Right cardiac atrium (tissue), 5 donors: ENCODE measurements at regions not wholly inside any gene's neighbourhood (a gene's known extent, or its start where the extent isn't known, plus 50 kb on each side); places are given as distances from the start of the nearest gene placed in this dataset.

ENCODE experiments used
- ATAC-seq, 2 donors: fragments of 200-7000 bp; cut with Tn5 transposase; one replicate each; pipeline versions ENCODE4 v1.8.0 to v1.9.1; 2020; ENCODE audit warnings: moderate library complexity in 2 of 2, mild to moderate bottlenecking in 1 of 2
- DNase-seq, 3 donors: peaks; one replicate each; pipeline ENCODE4 v3.0.0-alpha.2; 2020
- H3K27ac ChIP-seq: one replicate; pipeline ENCODE4 v1.5.1; 2013; ENCODE audit warnings: mild to moderate bottlenecking, low read length, control low read depth, moderate library complexity
- H3K27me3 ChIP-seq: one replicate; pipeline ENCODE4 v1.6.1; 2013; ENCODE audit not compliant: control insufficient read depth, insufficient read depth
- H3K4me1 ChIP-seq: one replicate; pipeline ENCODE4 v1.6.1; 2013; ENCODE audit warnings: low read length; ENCODE audit not compliant: control insufficient read depth, insufficient read depth
- H3K4me3 ChIP-seq: one replicate; pipeline ENCODE4 v1.5.1; 2013; ENCODE audit warnings: low read length, control low read depth
- H3K9me3 ChIP-seq: one replicate; pipeline ENCODE4 v1.6.1; 2013; ENCODE audit warnings: low read length; ENCODE audit not compliant: control insufficient read depth
- WGBS: extraction: QIAGEN DNeasy Blood & Tissue Kit; methylation state at CpG from one replicate; pipeline ENCODE4 v1.1.7; 2013; 5-methylcytosine and 5-hydroxymethylcytosine counted together
- intact Hi-C, 4 donors: fragments of 100-400 bp; cut with DNase I; formaldehyde crosslinking; loops; one replicate each; pipeline versions ENCODE4 v1.11.0 to v1.14.0; 2022 to 2023
- donor health status: healthy with polysubstance abuse.
- donor health status: DM: no; HTN: yes; CAD: no.
- donor health status: DM: no; HTN: no; CAD: no.
- donor health status: DM: no; HTN: yes; CAD: no; lungs with severe emphysema.
- donor health status: DM: yes; HTN: yes; CAD: no.

GRCh38 chr10:100669616-100670015 is 75.8 kb upstream of the PAX2 start:
- intact Hi-C loops: no loop called here
- Histone ChIP-seq H3K4me1 (no peaks in the 10 kb centered on the region), H3K27me3 (no peaks in the 10 kb centered on the region), H3K27ac (no peak overlapping the region), H3K4me3 (no peak overlapping the region), H3K9me3 (no peaks in the 10 kb centered on the region)
- 55% methylated on average over 9 of the region's 9 CpGs for WGBS
- ATAC-seq (no peak), DNase-seq (no peak)

- intact Hi-C loops: no loop called here
- WGBS: 23% methylated on average over 6 of the region's 6 CpGs
- H3K9me3 ChIP-seq: no peaks in the 10 kb centered on the region
- ATAC-seq: no peak
- H3K4me3 ChIP-seq: no peak overlapping the region
- H3K27me3 ChIP-seq: no peaks in the 10 kb centered on the region
- no peaks in the 10 kb centered on the region for H3K4me1 ChIP-seq
- no peak for DNase-seq
- no peak overlapping the region for H3K27ac ChIP-seq
Observed at GRCh38 chr10:100670368-100670767, 75.0 kb upstream of the PAX2 start.

GRCh38 chr10:100670828-100671479 is 74.4 kb upstream of the PAX2 start:
- H3K4me3 ChIP-seq: peak overlapping the region; percentile 36
- no peaks in the 10 kb centered on the region for H3K27me3 ChIP-seq
- intact Hi-C loops: no loop called here
- 3% methylated on average over 54 of the region's 54 CpGs for WGBS
- H3K27ac ChIP-seq: no peak overlapping the region
- no peaks in the 10 kb centered on the region for H3K9me3 ChIP-seq
- H3K4me1 ChIP-seq: no peaks in the 10 kb centered on the region
- DNase-seq: peak; percentile 27 to 65 (median 65)
- ATAC-seq: peak in 1 of 2 donors; percentile 55

GRCh38 chr10:100672199-100672598 is 73.2 kb upstream of the PAX2 start:
- ATAC-seq (no peak), DNase-seq (no peak)
- Histone ChIP-seq H3K9me3 (no peaks in the 10 kb centered on the region), H3K4me1 (no peaks in the 10 kb centered on the region), H3K27ac (no peak overlapping the region), H3K27me3 (no peaks in the 10 kb centered on the region), H3K4me3 (no peak overlapping the region)
- WGBS: 86% methylated on average over 3 of the region's 3 CpGs
- intact Hi-C loops: no loop called here

GRCh38 chr10:100677290-100677945 is 68.0 kb upstream of the PAX2 start:
- H3K9me3 ChIP-seq: no peaks in the 10 kb centered on the region
- intact Hi-C loops: no loop called here
- no peak overlapping the region for H3K27ac ChIP-seq
- H3K4me3 ChIP-seq: no peak overlapping the region
- DNase-seq (no peak), ATAC-seq (no peak)
- H3K27me3 ChIP-seq: peaks cover 3% of the 10 kb centered on the region
- no peaks in the 10 kb centered on the region for H3K4me1 ChIP-seq
- WGBS: 69% methylated on average over 6 of the region's 6 CpGs

- H3K4me1 ChIP-seq: no peaks in the 10 kb centered on the region
- no peaks in the 10 kb centered on the region for H3K9me3 ChIP-seq
- ATAC-seq: no peak
- H3K27ac ChIP-seq: no peak overlapping the region
- intact Hi-C loops: no loop called here
- 19% methylated on average over 3 of the region's 3 CpGs for WGBS
- H3K4me3 ChIP-seq: no peak overlapping the region
- H3K27me3 ChIP-seq: peaks cover 3% of the 10 kb centered on the region
- no peak for DNase-seq
Observed at GRCh38 chr10:100679327-100679726, 66.1 kb upstream of the PAX2 start.

GRCh38 chr10:100683004-100683403 is 62.4 kb upstream of the PAX2 start:
- ATAC-seq (no peak), DNase-seq (no peak)
- intact Hi-C loops: no loop called here
- WGBS: 31% methylated on average over 1 of the region's 1 CpG
- peaks cover 3% of the 10 kb centered on the region for H3K27me3 ChIP-seq
- H3K27ac ChIP-seq: no peak overlapping the region
- no peak overlapping the region for H3K4me3 ChIP-seq
- H3K9me3 ChIP-seq: no peaks in the 10 kb centered on the region
- H3K4me1 ChIP-seq: no peaks in the 10 kb centered on the region

- DNase-seq (no peak), ATAC-seq (no peak)
- 2% methylated on average over 14 of the region's 14 CpGs for WGBS
- Histone ChIP-seq H3K4me3 (no peak overlapping the region), H3K9me3 (no peaks in the 10 kb centered on the region), H3K27ac (no peak overlapping the region), H3K4me1 (no peaks in the 10 kb centered on the region), H3K27me3 (no peaks in the 10 kb centered on the region)
- intact Hi-C loops: no loop called here
Observed at GRCh38 chr10:100683545-100684300, 61.7 kb upstream of the PAX2 start.

GRCh38 chr10:100684688-100685235 is 60.6 kb upstream of the PAX2 start:
- intact Hi-C loops: no loop called here
- 5% methylated on average over 9 of the region's 9 CpGs for WGBS
- Histone ChIP-seq H3K4me3 (no peak overlapping the region), H3K27me3 (no peaks in the 10 kb centered on the region), H3K9me3 (no peaks in the 10 kb centered on the region), H3K4me1 (no peaks in the 10 kb centered on the region), H3K27ac (no peak overlapping the region)
- DNase-seq (no peak), ATAC-seq (no peak)

GRCh38 chr10:100685331-100685730 is 60.1 kb upstream of the PAX2 start:
- DNase-seq (no peak), ATAC-seq (no peak)
- Histone ChIP-seq H3K4me3 (no peak overlapping the region), H3K27me3 (no peaks in the 10 kb centered on the region), H3K4me1 (no peaks in the 10 kb centered on the region), H3K27ac (no peak overlapping the region), H3K9me3 (no peaks in the 10 kb centered on the region)
- WGBS: 41% methylated on average over 6 of the region's 6 CpGs
- intact Hi-C loops: no loop called here
